GM21423 (cell line): ENCODE measurements at regions not wholly inside any gene's neighbourhood (a gene's known extent, or its start where the extent isn't known, plus 50 kb on each side); places are given as distances from the start of the nearest gene placed in this dataset.

Experiments used
- ATAC-seq: cut with Tn5 transposase; IDR thresholded peaks from one replicate; pipeline ENCODE4 v1.9.1; 2021; ENCODE audit warnings: mild to moderate bottlenecking, moderate library complexity; ENCODE audit not compliant: unreplicated experiment

GRCh38 chr2:111701266-111701665 is 182.7 kb downstream of the ANAPC1 start:
- no peak for ATAC-seq

DNA sequence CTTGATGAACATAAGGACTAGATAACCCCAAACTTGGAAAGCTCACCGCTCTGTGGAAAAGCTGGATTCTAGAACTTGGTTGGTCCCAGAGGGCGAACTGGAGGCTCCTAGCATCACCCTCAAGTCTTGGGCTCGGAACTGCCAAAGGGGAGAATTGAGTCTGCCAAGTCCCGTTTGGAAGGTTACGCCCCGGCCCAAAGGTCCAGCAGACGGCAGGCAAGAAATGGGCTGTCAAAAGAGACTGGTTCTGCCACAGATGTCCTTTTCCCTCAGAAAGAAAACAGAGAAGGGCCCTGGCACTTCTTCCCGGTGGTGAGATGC is 182.2 kb downstream of the ANAPC1 start:
- ATAC-seq, result no peak

GRCh38 chr2:111702119-111702803 is 181.7 kb downstream of the ANAPC1 start:
- ATAC-seq, result no peak

- ATAC-seq, result no peak
Observed at GRCh38 chr2:111702804-111703196, 181.2 kb downstream of the ANAPC1 start.

GRCh38 chr2:111703759-111704158 is 180.2 kb downstream of the ANAPC1 start:
- no peak for ATAC-seq

GRCh38 chr2:111704246-111704645 is 179.7 kb downstream of the ANAPC1 start:
- ATAC-seq, result no peak

DNA sequence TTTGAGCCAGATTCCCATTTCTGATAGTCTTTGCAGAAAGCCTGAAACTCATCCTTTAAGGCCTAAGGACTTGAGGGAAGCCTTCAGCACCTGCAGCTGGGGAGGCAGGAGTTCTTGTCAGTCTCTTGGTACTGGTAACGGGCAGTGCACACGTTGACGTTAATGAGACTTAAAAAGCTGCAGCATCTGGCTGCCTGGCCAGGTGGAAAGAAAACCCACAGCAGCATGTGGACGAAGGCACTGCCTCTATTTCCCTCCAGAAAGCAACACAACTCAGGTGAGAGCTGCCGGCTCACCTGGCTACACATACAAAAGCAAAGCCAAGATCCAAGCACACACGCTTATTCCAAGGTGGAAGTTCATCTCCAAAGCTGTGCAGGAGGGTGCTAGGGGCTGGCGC is 178.8 kb downstream of the ANAPC1 start:
- peak; percentile 33 for ATAC-seq

- ATAC-seq, result peak; percentile 84
Observed at GRCh38 chr2:111705711-111706336, 178.2 kb downstream of the ANAPC1 start.

DNA sequence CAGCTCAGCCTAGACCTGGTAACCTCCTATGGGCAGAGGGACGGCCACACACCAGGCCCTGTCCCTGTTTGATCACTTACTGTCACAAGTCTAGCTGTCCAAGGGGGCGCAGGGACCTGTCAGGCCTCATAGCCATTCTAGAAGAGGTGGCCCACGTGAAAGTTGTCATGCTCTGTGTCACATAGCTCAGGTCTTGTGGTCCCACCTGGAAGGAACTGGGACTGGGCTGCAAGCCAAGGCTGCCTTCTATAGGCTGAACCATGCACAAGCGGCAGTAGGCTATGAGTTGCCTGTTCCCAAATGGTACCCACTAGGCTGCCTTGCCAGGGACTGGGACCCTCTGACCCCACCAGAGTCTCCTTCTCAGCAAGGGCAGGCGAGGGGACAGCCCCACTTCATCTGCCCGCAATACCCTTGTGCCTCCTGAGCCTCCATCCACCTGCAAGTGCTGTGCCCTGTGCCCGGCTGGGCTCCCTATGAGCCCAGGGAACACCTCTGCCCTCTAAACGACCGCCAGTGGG is 177.5 kb downstream of the ANAPC1 start:
- peak; percentile 6 for ATAC-seq

DNA sequence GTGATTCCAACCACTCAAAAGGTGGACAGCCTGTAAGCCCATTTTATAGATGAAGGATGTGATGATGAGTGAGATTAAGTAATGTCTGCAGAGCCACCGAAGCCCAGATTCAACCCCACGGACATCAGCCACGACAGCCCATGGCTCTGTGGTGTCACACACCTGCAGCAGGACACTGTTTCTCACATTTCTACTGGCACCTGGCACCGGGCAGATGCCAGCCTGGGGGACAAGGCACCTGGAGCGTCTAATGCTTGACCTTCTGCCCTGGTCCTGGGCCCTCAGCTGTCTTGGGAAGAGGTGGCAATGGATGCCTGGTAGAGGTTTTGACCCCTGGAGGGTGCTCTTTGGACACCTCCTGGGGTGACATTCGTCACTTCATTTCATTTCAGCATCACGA is 176.3 kb downstream of the ANAPC1 start:
- ATAC-seq, result no peak

GRCh38 chr2:111708476-111709180 is 175.4 kb downstream of the ANAPC1 start:
- ATAC-seq, result no peak

DNA sequence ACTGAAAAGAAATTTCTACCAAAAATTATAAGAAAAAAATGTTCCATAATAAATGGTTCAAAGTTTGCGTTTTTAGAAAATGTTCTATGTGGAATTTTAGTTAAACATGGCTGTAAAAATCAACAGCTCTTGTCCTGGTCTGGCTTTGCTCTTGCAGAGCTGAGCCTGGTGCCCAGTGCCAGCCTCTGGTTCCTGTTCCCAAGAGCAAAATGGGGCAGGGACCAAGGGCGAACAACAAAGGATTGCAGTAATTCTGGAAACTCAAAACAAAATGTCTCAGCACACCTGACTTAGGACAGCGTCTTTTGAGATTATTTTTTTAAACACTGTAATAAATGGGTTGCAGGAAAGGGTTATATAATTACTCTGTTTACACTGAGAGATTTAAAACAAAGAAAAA is 174.7 kb downstream of the ANAPC1 start:
- ATAC-seq, result no peak

GRCh38 chr2:111710085-111710484 is 173.9 kb downstream of the ANAPC1 start:
- ATAC-seq, result no peak

- no peak for ATAC-seq
Observed at GRCh38 chr2:111710613-111711012, 173.4 kb downstream of the ANAPC1 start.

- ATAC-seq, result no peak
Observed at GRCh38 chr2:111711270-111711669, 172.7 kb downstream of the ANAPC1 start.

DNA sequence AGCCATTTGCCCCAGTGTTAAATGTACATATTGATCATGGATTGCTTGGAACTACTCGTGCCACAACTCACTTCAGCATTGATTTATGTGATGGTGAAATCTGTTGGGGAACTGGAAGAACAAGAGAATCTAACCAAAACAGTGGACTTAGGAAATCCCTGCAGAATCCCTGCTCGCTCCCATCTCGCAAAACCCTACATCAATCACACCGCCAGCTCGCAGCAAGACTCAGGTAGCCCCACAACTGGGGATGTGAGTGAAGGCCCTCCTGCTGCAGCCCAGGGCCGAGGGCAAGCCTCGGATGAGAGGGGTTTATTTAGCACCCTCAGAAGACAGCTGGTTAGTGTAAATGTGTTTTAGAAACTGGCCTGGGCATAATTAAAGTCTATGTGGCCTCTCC is 171.6 kb downstream of the ANAPC1 start:
- ATAC-seq, result no peak

DNA sequence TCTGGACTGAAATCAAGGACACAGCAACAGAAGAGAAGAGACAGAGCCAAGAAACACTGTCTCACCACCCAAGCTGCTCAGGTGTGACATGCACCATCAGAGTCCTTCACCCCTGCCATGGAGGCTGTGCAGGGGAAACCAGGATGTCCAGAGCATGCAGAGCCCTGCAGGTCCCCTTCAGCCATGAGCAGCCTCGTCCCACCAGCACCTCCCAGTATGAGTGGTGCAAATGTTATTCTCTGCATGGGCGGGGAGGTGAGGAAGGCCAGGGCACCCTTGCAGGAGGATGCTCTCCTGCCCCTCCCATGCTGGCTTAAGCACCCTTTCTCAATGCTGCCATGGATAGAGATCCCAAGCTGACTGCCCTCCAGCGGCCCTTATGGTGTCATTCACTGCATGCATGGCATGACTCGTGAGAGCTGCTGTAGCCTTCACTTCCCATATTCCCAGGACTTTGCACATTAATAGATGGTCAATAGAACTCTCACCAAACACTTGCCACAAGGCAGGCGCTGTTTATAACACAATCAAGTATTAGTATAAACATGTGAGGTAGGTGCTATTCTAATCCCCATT is 171.0 kb downstream of the ANAPC1 start:
- ATAC-seq, result no peak

DNA sequence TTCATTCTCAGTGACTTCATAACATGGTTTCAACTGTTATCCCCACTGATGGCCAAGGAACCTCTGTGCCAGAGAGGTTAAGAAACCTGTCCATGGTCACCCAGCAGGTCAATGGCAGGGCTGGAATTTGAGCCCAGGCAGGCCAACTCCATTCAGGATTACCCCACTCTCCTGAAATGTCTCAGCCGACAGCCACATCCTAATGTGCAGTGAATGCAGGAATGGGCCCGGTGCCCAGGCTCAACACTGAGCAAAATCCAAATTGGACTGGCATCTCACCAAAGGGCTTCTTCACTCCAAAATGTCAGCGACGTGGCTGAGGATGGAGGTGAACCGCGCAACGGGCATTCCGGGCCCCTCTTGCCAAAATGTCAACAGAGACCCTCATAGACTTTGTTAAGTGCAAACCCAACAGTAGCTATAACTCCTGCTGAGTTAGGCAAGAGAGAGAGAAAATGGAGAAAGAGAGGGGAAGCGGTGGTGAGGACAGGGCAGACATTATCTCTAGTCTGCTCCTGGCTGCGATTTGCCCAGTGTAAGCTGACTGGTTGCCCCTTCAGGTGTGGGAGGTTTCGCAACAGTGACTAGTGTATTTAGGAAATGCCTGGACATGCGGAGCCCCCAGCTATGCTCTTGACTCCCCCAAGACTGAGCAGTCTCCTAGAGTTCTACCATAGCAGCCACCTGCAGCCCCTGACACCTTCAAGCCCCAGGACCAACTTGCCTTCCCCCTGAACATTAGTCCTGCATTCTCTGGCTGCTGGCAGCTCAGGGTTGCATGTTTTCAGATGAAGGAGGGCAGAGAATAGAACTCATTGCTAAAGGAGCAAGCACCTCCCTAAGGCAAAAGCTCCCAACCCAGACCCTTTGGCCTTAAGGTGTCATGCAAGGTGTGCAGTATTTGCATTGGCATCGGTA is 167.7 kb downstream of the ANAPC1 start:
- ATAC-seq, result no peak

DNA sequence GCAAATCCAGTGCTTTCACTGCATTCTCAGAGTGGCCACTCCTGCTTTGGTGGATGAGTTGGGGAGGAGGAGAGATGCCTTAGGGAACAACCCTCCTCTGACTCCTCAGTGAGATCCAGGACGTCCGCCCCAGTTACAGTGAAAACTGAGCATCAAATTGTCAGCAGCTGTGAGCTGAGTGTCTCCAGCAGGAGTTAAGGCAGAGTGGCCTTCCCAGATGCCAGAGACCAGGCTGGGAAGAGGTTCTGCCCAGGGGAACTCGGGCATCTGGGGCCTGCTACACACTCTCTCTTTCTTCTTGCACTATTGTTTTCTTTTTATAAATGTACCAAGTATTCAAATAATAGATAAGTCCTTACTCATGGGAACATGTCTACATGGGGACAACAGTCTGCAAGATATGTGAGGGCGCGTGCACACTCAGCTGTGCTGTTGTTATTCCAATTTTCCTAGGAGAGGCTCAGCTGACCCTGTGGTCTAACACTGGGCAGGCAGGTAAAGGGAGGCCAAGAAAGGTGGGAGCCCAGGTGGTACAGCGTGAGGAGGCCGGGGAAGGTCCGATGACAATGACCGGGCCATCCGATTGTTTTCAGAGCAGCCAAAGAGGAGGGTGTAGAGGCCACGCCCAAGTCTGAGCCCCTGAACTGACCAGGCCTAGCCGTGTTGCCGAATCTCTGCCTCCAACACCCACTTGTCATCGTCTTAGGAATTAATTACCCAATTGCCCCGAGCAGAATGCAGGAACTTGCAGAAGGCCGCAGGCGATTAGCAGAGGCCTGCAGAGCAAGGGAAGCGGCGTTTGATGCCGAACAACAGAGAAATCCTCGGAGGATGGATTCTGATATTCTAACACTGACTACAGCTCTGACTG is 166.9 kb downstream of the ANAPC1 start:
- no peak for ATAC-seq
